ENCODE measurements at regions not wholly inside any gene's neighbourhood (a gene's known extent, or its start where the extent isn't known, plus 50 kb on each side); places are given as distances from the start of the nearest gene placed in this dataset.
"Not testable (repeated sequence)": the region's sequence is repeated elsewhere in the genome, so short reads cannot be mapped to it uniquely, and the experiment has no call there.

- no peak for DNase-seq
Observed at GRCh38 chr2:84038866-84039265, 420.2 kb downstream of the SUCLG1 start.

GRCh38 chr2:84033347-84033974, 425.6 kb downstream of the SUCLG1 start:
- DNase-seq = no peak

DNA sequence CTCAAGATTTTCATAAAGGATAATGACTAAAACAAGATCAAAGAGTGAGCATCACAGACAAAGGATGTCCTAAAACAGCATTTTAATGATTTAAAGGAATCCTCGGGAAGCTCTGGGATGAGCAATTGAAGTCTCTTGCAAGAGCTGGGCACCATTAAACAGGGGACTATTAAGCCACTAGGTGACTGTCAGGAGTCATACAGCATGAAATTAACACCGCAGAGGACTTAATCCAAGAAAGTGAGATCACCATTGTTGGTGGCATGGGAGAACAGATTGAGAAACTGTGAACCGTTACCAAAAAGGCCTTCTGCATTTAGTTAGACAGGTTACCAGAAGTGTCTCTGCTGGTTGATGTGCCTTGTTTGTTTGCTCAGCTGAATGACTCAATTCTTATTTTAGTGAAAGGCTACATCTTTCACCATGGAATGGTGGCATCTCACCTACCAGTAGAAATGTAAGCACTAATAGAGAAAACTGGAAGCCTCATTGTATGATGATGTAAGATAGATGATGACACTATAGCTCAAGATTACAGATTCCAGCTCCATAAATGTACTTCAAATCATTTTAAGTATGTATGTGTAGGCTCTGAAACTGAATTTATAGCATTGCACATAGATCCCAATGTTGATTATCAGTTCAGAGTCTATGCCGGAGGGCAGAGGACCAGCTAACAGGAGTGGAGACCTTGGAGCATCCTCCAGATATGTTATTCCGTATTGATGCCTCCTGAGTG, 427.6 kb downstream of the SUCLG1 start:
- no peak for DNase-seq

GRCh38 chr2:84029903-84030575, 429.0 kb downstream of the SUCLG1 start:
- DNase-seq = no peak

- no peak for DNase-seq
Observed at GRCh38 chr2:84026818-84027217, 432.3 kb downstream of the SUCLG1 start.

- DNase-seq = peak; percentile 2 to 16
Observed at GRCh38 chr2:84022810-84023431, 436.2 kb downstream of the SUCLG1 start.

DNA sequence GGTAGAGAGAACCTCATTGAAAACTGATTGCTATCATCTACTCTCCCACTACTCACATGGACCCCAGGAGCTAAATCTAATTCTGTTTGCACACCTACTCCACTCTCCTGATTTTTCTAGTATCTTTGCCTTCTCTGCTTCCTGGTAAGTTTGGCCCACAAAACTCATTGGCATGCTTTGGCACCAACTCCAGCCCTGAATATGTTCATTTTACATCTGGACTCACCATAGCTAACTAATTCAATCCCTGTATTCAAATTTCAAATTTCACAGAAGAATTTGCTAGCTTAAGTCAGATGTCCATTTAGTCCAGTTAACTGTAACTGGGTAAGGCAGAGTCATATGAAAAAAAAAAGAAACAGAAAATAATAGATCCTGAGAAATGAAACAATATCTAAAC, 442.1 kb downstream of the SUCLG1 start:
- DNase-seq = no peak

DNA sequence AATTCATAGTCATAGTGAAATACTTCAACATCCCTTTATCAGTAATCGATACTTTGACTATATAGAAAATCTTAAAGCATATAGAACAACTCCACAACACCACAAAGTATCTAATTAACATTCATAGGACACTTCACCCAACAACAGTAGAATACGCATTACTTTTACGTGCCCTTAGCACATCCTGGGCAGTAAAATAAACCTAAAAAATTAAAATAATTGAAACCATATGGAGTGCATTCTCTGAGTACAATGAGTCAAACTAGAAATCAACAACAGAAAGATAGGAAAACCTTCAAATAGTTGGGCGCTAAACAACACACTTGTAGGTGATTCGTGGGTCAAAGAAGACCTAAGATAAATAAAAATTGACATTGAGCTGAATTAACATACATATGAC, 442.9 kb downstream of the SUCLG1 start:
- DNase-seq = no peak

GRCh38 chr2:83997889-83998288, 461.2 kb downstream of the SUCLG1 start:
- no peak for DNase-seq

GRCh38 chr2:83994633-83995179, 464.4 kb downstream of the SUCLG1 start:
- no peak for DNase-seq

GRCh38 chr2:83993873-83994632, 465.0 kb downstream of the SUCLG1 start:
- no peak for DNase-seq

GRCh38 chr2:83991992-83992391, 467.1 kb downstream of the SUCLG1 start:
- DNase-seq = no peak

GRCh38 chr2:83990636-83991035, 468.4 kb downstream of the SUCLG1 start:
- DNase-seq = no peak

GRCh38 chr2:83976628-83977027, 482.5 kb downstream of the SUCLG1 start:
- not testable (repeated sequence) for DNase-seq

DNA sequence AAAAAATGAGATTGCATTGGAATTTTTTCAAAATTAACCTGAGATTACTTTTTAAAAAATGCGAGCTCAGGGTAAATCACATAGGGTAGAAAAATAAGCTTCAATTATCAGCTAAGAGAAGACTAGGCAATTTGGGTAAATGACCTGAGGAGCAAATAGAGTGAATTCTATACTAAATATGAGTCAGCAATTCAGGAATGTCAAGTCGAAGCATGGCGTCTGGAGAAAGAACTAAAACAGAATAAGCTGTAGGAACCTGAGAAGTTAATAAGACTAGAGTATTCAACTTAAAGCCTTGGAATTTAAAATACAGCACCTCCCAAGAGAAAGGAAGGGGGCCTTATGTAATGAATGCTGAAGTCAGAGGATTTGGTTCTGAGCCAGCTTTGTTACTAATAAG, 487.0 kb downstream of the SUCLG1 start:
- DNase-seq = no peak

GRCh38 chr2:83971547-83971946, 487.5 kb downstream of the SUCLG1 start:
- DNase-seq = no peak

GRCh38 chr2:83970217-83970929, 488.7 kb downstream of the SUCLG1 start:
- DNase-seq = no peak

- DNase-seq = no peak
Observed at GRCh38 chr2:83969085-83969484, 490.0 kb downstream of the SUCLG1 start.

- DNase-seq = no peak
Observed at GRCh38 chr2:83967854-83968253, 491.2 kb downstream of the SUCLG1 start.

DNA sequence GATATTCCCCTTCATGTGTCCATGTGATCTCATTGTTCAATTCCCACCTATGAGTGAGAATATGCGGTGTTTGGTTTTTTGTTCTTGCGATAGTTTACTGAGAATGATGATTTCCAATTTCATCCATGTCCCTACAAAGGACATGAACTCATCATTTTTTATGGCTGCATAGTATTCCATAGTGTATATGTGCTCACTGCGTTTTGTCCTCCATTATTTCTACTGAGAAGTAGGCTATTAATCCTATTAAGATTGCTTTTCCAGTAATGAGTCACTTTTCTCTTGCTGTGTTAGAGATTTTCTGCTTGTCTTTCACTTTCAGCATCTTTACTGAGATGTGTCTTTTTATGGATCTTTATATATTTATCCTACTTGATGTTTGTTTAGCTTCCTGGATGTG, 492.1 kb downstream of the SUCLG1 start:
- DNase-seq = not testable (repeated sequence)

GRCh38 chr2:83961512-83961911, 497.6 kb downstream of the SUCLG1 start:
- no peak for DNase-seq

GRCh38 chr2:83960371-83960770, 498.7 kb downstream of the SUCLG1 start:
- DNase-seq = no peak

Measured in stimulated activated CD4-positive, alpha-beta T cell treated with anti-CD3 and anti-CD28 coated beads, Interleukin-2, amount 100 ng/mL, for 48 hours (primary cell).